ENCODE measurements at regions not wholly inside any gene's neighbourhood (a gene's known extent, or its start where the extent isn't known, plus 50 kb on each side); places are given as distances from the start of the nearest gene placed in this dataset.

GRCh38 chr16:73319261-73319660, 271.3 kb upstream of the ZFHX3 start:
- 91% methylated on average over 10 of the region's 10 CpGs; no CpG with 5 or more reads in 1 of the 2 experiments for WGBS, 2 experiments (ENCODE audit: extremely low coverage in 1 of 2, insufficient coverage in 1 of 2, insufficient read length in 1 of 2, insufficient replicate concordance in 2 of 2, low coverage in 1 of 2, low lambda C conversion rate in 2 of 2, missing lambda C conversion rate in 1 of 2)
- Histone ChIP-seq H3K4ac (replicated peaks; ENCODE audit: insufficient read length, low read depth, low read length) (no peak overlapping the region), H4K20me1 (replicated peaks in 1 of 2; ENCODE audit: control insufficient read depth in 1 of 2, insufficient read depth in 2 of 2, low read length in 2 of 2) (no peaks in the 10 kb centered on the region), H2BK5ac (ENCODE audit: low read depth, low read length) (no peak overlapping the region), H3K36me3 (ENCODE audit: control insufficient read depth in 2 of 4, insufficient read depth in 4 of 4, low read length in 3 of 4) (no peaks in the 10 kb centered on the region), H3K18ac (ENCODE audit: extremely low read depth, low read length) (no peak overlapping the region), H3K27ac (ENCODE audit: low read depth, low read length) (no peak overlapping the region), H3K27me3 (replicated peaks in 1 of 4; ENCODE audit: control insufficient read depth in 3 of 4, extremely low read depth in 1 of 4, insufficient read depth in 3 of 4, low read length in 3 of 4) (no peaks in the 10 kb centered on the region), H3K14ac (ENCODE audit: insufficient read length) (no peak overlapping the region), H2BK12ac (ENCODE audit: low read depth, low read length) (no peak overlapping the region), H3K4me2 (ENCODE audit: insufficient read depth in 1 of 2, low read depth in 2 of 2, low read length in 2 of 2) (no peak overlapping the region), H3K23me2 (ENCODE audit: low read depth, low read length) (no peaks in the 10 kb centered on the region), H2BK15ac (ENCODE audit: low read length) (no peak overlapping the region), H3K56ac (replicated peaks; ENCODE audit: insufficient read length, low read depth, low read length) (no peak overlapping the region), H2BK20ac (ENCODE audit: low read length) (no peak overlapping the region), H3K79me1 (ENCODE audit: low read depth, low read length) (no peaks in the 10 kb centered on the region), H2AFZ (ENCODE audit: low read length) (no peak overlapping the region), H4K5ac (ENCODE audit: insufficient read length, low read depth, low read length) (no peak overlapping the region), H3K9ac (replicated peaks in 1 of 4; ENCODE audit: extremely low read depth in 1 of 4, low read depth in 3 of 4, low read length in 3 of 4) (no peak overlapping the region), H3K79me2 (ENCODE audit: control insufficient read depth in 1 of 2, insufficient read depth in 2 of 2, low read length in 2 of 2) (no peaks in the 10 kb centered on the region), H3K23ac (ENCODE audit: insufficient read length) (no peak overlapping the region), H4K8ac (ENCODE audit: extremely low read depth, insufficient read depth, low read length) (no peak overlapping the region; the same call in 1 of the 2 replicates), H3K4me3 (ENCODE audit: extremely low read depth in 1 of 4, insufficient read depth in 2 of 4, low read depth in 3 of 4, low read length in 4 of 4) (no peak overlapping the region), H3K9me3 (ENCODE audit: insufficient read depth in 2 of 2, low read depth in 1 of 2, low read length in 1 of 2) (no peaks in the 10 kb centered on the region), H2BK120ac (replicated peaks; ENCODE audit: low read depth, low read length) (no peak overlapping the region), H3K4me1 (replicated peaks in 1 of 4; ENCODE audit: control insufficient read depth in 3 of 4, insufficient read depth in 4 of 4, low read length in 3 of 4) (0 out of 7 replicates have a peak, but pooled peaks cover 0 to 3% (median 0%) of the 10 kb centered on the region in 4 experiments), H4K91ac (replicated peaks; ENCODE audit: insufficient read length, low read length) (no peak overlapping the region), H2AK5ac (ENCODE audit: low read depth, low read length) (no peak overlapping the region)
- no peak for FAIRE-seq
- no peak for DNase-seq (ENCODE audit: low read depth in 1 of 2, low spot score in 2 of 2)
- POLR2A ChIA-PET (ENCODE audit: partially characterized antibody), result no interaction called here
- CTCF ChIA-PET (ENCODE audit: partially characterized antibody), result interaction anchor here (0.7 to 1.5 kb wide), 4 partner anchors 15 to 466 kb away, joined by 3 read pairs; no protein-coding TSS in a partner anchor
- no peak for TF ChIP-seq GABPA (IDR thresholded peaks at IDR 0.05; ENCODE audit: borderline replicate concordance, insufficient read depth, low read length)

Measured in H1 (cell line).